RWPE1 (cell line): ENCODE measurements at regions not wholly inside any gene's neighbourhood (a gene's known extent, or its start where the extent isn't known, plus 50 kb on each side); places are given as distances from the start of the nearest gene placed in this dataset.

Experiments used
- CTCF ChIA-PET: fragments of 350-600 bp; sonication (Branson Sonifier 250); formaldehyde crosslinking; extraction: SDS; loops from one replicate; lab custom pipeline; 2021; lab: Yijun Ruan, JAX
- POLR2A ChIA-PET: fragments of 400-600 bp; formaldehyde crosslinking; extraction: SDS; loops from one replicate; lab custom pipeline; 2020; ENCODE audit warnings: antibody characterized with exemption; ENCODE audit not compliant: low non-redundant PET; lab: Yijun Ruan, JAX
- DNase-seq: peaks from one replicate; pipeline ENCODE4 v3.0.0; 2012; ENCODE audit warnings: low spot score
- H3K27ac ChIP-seq: fragments of 450-650 bp; 2 replicates; pipeline ENCODE4 v1.5.1; 2017
- TF ChIP-seq, protein P1 (sequence below): fragments of 450-650 bp; conservative IDR thresholded peaks from 2 replicates; pipeline ENCODE4 v1.5.1; 2017; ENCODE audit warnings: low read depth, mild to moderate bottlenecking

DNA sequence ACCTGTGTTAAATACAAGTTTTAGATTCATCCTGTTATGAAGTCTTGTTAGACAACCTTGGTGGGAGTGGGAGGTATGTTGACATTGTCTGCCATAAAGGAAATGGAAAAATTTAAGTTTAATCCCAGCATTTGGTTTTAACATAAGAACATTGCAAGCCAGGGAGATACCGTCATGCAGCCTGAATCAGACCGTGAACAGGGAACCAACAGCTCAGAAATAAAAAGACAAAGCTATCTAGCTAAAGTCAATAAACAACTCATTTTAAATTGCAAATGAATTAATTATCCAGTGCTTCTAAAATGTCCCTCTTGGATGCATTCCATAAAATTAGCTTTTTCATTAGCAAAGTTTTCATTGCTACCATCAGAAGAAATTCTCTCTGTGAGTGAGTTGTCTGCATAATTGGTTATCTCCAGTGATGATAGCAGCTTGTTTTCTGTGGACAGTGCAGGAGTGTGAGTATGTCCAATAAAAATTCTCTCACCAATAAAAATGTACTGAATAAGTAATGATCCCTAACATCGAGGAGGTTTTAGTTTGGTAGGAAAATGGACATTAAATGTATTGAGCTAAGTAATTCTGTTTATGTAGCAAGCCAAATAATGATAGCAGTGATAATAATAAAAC, 170.6 kb upstream of the TMTC4 start:
- ChIA-PET CTCF (no interaction called here), POLR2A (no interaction called here)
- DNase-seq = no peak
- TF ChIP-seq, protein P1, sequence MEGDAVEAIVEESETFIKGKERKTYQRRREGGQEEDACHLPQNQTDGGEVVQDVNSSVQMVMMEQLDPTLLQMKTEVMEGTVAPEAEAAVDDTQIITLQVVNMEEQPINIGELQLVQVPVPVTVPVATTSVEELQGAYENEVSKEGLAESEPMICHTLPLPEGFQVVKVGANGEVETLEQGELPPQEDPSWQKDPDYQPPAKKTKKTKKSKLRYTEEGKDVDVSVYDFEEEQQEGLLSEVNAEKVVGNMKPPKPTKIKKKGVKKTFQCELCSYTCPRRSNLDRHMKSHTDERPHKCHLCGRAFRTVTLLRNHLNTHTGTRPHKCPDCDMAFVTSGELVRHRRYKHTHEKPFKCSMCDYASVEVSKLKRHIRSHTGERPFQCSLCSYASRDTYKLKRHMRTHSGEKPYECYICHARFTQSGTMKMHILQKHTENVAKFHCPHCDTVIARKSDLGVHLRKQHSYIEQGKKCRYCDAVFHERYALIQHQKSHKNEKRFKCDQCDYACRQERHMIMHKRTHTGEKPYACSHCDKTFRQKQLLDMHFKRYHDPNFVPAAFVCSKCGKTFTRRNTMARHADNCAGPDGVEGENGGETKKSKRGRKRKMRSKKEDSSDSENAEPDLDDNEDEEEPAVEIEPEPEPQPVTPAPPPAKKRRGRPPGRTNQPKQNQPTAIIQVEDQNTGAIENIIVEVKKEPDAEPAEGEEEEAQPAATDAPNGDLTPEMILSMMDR = no peak
- no peak overlapping the region for H3K27ac ChIP-seq

DNA sequence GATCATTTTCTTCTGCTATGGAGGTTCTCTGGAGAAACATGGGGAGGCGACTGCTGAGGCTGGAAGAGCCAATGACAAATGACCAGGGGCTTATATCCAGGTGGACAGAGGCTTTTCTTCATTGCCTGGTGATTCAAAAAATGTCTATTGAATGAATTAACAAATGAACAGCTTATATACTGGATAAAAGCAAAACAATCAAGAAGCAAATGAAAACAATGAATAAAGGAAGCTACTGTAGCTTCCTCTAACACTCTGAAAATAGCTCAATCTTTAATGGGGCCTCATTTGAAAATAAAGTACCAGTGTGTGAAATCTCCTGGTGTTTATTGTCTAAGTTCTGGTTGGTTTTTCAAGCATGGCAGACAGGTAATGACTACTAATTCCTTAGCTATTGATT, 167.5 kb upstream of the TMTC4 start:
- no peak overlapping the region for H3K27ac ChIP-seq
- TF ChIP-seq, protein P1 = no peak
- ChIA-PET CTCF (no interaction called here), POLR2A (no interaction called here)
- DNase-seq = no peak

DNA sequence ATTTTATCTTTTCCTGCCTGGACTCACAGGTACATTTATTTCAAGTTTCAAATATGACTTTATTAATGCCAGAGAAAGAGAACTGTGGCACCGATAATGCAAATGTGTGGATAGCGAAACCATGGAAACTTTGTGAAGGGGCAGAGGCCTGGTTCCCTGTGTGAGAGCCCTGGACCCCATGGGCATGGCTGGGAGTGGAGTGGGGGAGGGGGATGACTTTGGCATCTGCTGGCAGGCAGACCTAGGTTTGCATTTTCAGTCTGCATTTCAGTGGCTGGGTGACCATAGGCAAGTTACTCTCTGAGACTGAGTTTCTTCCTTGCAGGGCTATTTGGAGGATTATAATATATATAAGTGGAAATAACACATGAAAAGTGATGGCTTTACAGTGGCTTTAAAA, 163.8 kb upstream of the TMTC4 start:
- H3K27ac ChIP-seq = no peak overlapping the region
- CTCF ChIA-PET = no interaction called here
- no peak for DNase-seq
- POLR2A ChIA-PET = no interaction called here
- TF ChIP-seq, protein P1 = no peak

DNA sequence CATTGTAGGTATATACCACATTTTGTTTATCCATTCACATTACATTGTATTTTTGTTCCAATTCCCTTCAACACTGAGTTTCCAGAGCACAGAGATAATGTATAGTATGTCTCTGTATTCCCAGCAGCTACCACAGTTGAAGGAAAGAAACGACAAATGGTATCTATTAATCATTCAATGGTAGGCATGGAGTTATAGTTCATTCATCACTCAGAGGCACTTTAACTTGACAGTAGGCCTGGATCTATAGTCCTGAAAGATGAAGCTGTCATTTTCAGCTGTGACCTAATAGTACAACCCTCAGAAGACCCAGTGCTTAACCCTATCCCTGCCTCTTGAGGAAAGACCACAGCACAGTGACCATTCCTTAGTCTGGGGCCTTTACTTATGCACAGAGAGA, 163.0 kb upstream of the TMTC4 start:
- H3K27ac ChIP-seq = no peak overlapping the region
- POLR2A ChIA-PET = no interaction called here
- no peak for DNase-seq
- CTCF ChIA-PET = no interaction called here
- TF ChIP-seq, protein P1 = no peak

DNA sequence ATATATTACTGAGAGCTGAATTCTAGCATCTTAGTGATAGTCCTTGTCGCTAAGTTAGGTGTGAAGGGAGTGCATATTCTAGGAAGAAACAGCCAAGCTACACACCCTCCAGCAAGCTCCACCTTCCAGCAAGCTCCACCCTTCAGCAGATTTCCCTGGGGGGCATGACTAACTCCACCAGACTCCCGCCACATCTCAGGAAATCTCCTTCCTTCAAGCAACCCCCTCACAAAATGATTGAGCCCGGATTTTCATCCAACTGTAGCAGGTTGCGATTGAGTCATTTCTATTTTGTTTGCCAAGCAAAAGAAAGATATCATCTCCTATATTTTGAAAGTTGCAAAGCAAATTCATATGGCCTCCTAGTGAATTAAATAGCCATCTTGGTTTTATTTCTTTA, 162.1 kb upstream of the TMTC4 start:
- TF ChIP-seq, protein P1 = no peak
- POLR2A ChIA-PET = no interaction called here
- H3K27ac ChIP-seq = no peak overlapping the region
- no peak for DNase-seq
- CTCF ChIA-PET = no interaction called here

DNA sequence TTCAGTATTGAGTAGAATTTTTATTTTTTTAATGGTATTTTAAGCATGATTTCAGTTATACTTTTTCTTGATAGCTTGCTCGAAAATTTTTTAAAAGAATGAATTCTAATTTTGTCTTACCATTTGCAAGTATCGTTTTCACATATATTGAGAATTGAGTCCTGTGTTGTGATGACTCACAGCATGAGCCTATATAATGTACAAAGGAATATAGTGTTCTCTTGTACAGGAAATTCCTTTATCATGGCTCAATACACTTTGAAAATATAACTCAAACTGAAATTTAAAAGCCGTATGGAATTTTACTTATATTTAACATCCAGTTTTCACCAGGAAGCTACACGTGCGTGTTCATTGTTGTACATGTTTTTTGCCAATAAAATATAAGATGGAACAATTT, 161.1 kb upstream of the TMTC4 start:
- TF ChIP-seq, protein P1 = no peak
- ChIA-PET POLR2A (no interaction called here), CTCF (no interaction called here)
- peak; percentile 14 for DNase-seq
- H3K27ac ChIP-seq = no peak overlapping the region
